ENCODE measurements at regions not wholly inside any gene's neighbourhood (a gene's known extent, or its start where the extent isn't known, plus 50 kb on each side); places are given as distances from the start of the nearest gene placed in this dataset.

- TF ChIP-seq CTCF (conservative IDR thresholded peaks at IDR 0.05 in 1 of 2, IDR thresholded peaks at IDR 0.05 in 1 of 2; ENCODE audit: extremely low read depth in 1 of 2, insufficient read depth in 1 of 2, low read depth in 1 of 2, low read length in 2 of 2) = no peak
- TF ChIP-seq EZH2 (IDR thresholded peaks at IDR 0.05; ENCODE audit: borderline replicate concordance, low read length) = no peak
Observed at GRCh38 chr3:160060409-160061027, 71.9 kb downstream of the IL12A start.

All from mammary epithelial cell (primary cell).